ENCODE measurements at regions not wholly inside any gene's neighbourhood (a gene's known extent, or its start where the extent isn't known, plus 50 kb on each side); places are given as distances from the start of the nearest gene placed in this dataset.

GRCh38 chr11:103803062-103803461 is 233.4 kb upstream of the DDI1 start:
- no peak for TF ChIP-seq CTCF (IDR thresholded peaks at IDR 0.05; ENCODE audit: extremely low read depth, insufficient read depth, missing control alignments)
- no peak for DNase-seq (ENCODE audit: low spot score)
- in situ Hi-C loops (cut with MboI; ENCODE audit: low pct_unique_long_range_greater_than_20kb, low sequenced_read_pairs, unreplicated experiment): no loop called here

GRCh38 chr11:103805688-103806009 is 230.8 kb upstream of the DDI1 start:
- no peak for TF ChIP-seq CTCF (IDR thresholded peaks at IDR 0.05; ENCODE audit: extremely low read depth, insufficient read depth, missing control alignments)
- no peak for DNase-seq (ENCODE audit: low spot score)
- in situ Hi-C loops (cut with MboI; ENCODE audit: low pct_unique_long_range_greater_than_20kb, low sequenced_read_pairs, unreplicated experiment): no loop called here

- no peak for DNase-seq (ENCODE audit: low spot score)
- in situ Hi-C loops (cut with MboI; ENCODE audit: low pct_unique_long_range_greater_than_20kb, low sequenced_read_pairs, unreplicated experiment): no loop called here
- TF ChIP-seq CTCF (IDR thresholded peaks at IDR 0.05; ENCODE audit: extremely low read depth, insufficient read depth, missing control alignments): no peak
Measured at GRCh38 chr11:103806130-103806895, 230.1 kb upstream of the DDI1 start.

- TF ChIP-seq CTCF (IDR thresholded peaks at IDR 0.05; ENCODE audit: extremely low read depth, insufficient read depth, missing control alignments): no peak
- DNase-seq (ENCODE audit: low spot score): no peak
- in situ Hi-C loops (cut with MboI; ENCODE audit: low pct_unique_long_range_greater_than_20kb, low sequenced_read_pairs, unreplicated experiment): no loop called here
Measured at GRCh38 chr11:103807806-103808205, 228.6 kb upstream of the DDI1 start.

GRCh38 chr11:103808252-103808651 is 228.2 kb upstream of the DDI1 start:
- no peak for DNase-seq (ENCODE audit: low spot score)
- in situ Hi-C loops (cut with MboI; ENCODE audit: low pct_unique_long_range_greater_than_20kb, low sequenced_read_pairs, unreplicated experiment): no loop called here
- no peak for TF ChIP-seq CTCF (IDR thresholded peaks at IDR 0.05; ENCODE audit: extremely low read depth, insufficient read depth, missing control alignments)

GRCh38 chr11:103811870-103812455 is 224.5 kb upstream of the DDI1 start:
- no peak for TF ChIP-seq CTCF (IDR thresholded peaks at IDR 0.05; ENCODE audit: extremely low read depth, insufficient read depth, missing control alignments)
- in situ Hi-C loops (cut with MboI; ENCODE audit: low pct_unique_long_range_greater_than_20kb, low sequenced_read_pairs, unreplicated experiment): no loop called here
- no peak for DNase-seq (ENCODE audit: low spot score)
